ENCODE measurements at regions not wholly inside any gene's neighbourhood (a gene's known extent, or its start where the extent isn't known, plus 50 kb on each side); places are given as distances from the start of the nearest gene placed in this dataset.
A peak's percentile ranks its signal among the peaks of the same experiment; 100 is the strongest.

- H3K4me1 Mint-ChIP-seq (ENCODE audit: low read depth, unreplicated experiment), result peaks cover 16% of the 10 kb centered on the region
- H3K4me2 ChIP-seq (ENCODE audit: low read length), result no peak overlapping the region
These were observed 49.8 kb upstream of the TEX264 start for GRCh38 chr3:51621091-51621892.

More at GRCh38 chr3:51621091-51621892, 49.8 kb upstream of the TEX264 start:
- Histone ChIP-seq H4K20me1 (ENCODE audit: insufficient read depth, low read length) (peaks cover 73% of the 10 kb centered on the region), H3K27ac (ENCODE audit: low read depth, low read length) (no peak overlapping the region), H3K4me1 (ENCODE audit: insufficient read depth, low read length) (no peaks in the 10 kb centered on the region), H3K36me3 (ENCODE audit: insufficient read depth, low read length) (no peaks in the 10 kb centered on the region), H3K9me3 (ENCODE audit: insufficient read depth, low read depth, low read length) (no peaks in the 10 kb centered on the region), H3K4me3 (ENCODE audit: insufficient read depth, low read depth, low read length) (no peak overlapping the region), H3K9ac (ENCODE audit: low read length) (no peak overlapping the region), H3K27me3 (ENCODE audit: insufficient read depth, low read length) (no peaks in the 10 kb centered on the region), H3K79me2 (ENCODE audit: insufficient read depth, low read length) (peaks cover 75% of the 10 kb centered on the region), H2AFZ (ENCODE audit: low read depth, low read length) (no peak overlapping the region)
- FAIRE-seq, result no peak
- H3K36me3 Mint-ChIP-seq (ENCODE audit: low read depth, unreplicated experiment), result peaks cover 2% of the 10 kb centered on the region
- H3K4me3 Mint-ChIP-seq (ENCODE audit: unreplicated experiment), result no peak overlapping the region
- H3K27ac Mint-ChIP-seq (ENCODE audit: unreplicated experiment), result peak overlapping the region; percentile 3
- no peaks in the 10 kb centered on the region for H3K27me3 Mint-ChIP-seq (ENCODE audit: low read depth, unreplicated experiment)
- DNase-seq (ENCODE audit: low read depth), result no peak
- TF ChIP-seq CTCF (IDR thresholded peaks at IDR 0.05; ENCODE audit: insufficient read depth, low read depth, low read length) (no peak), EZH2 (IDR thresholded peaks at IDR 0.05; ENCODE audit: insufficient read depth, low read length) (no peak)
- no peaks in the 10 kb centered on the region for H3K9me3 Mint-ChIP-seq (ENCODE audit: unreplicated experiment)

All from astrocyte (in vitro differentiated cells and primary cell).